ENCODE measurements at regions not wholly inside any gene's neighbourhood (a gene's known extent, or its start where the extent isn't known, plus 50 kb on each side); places are given as distances from the start of the nearest gene placed in this dataset.
"Not testable (repeated sequence)": the region's sequence is repeated elsewhere in the genome, so short reads cannot be mapped to it uniquely, and the experiment has no call there.

GRCh38 chr20:11153819-11154218, 480.0 kb upstream of the JAG1 start:
- DNase-seq, result no peak

DNA sequence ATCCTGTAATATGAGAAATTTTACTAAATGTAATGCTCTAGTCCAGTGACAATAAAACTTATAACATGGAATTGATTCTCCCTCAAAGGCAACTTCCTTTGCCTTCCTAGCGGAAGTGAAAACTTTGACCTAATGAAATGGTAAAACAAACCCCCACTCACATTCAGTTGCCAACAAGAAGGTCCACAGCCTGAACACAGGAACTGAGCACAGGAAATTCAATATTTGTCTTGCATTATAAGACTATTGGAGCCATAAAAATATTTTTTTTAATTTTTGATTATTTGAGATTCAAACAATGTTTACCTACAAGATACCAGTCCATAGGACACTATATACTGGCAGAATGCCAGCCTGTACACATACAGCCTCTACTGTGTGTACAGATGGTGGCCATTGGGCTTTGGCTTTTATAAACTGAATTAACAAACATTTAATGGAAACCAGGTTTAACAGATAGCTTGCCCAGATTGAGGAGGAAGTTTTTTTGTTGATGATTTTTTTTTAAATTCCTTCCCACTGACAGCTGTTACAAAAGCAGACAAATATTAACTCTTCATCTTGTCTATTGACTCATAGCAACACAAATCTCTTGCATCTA, 481.5 kb upstream of the JAG1 start:
- DNase-seq, result no peak

DNA sequence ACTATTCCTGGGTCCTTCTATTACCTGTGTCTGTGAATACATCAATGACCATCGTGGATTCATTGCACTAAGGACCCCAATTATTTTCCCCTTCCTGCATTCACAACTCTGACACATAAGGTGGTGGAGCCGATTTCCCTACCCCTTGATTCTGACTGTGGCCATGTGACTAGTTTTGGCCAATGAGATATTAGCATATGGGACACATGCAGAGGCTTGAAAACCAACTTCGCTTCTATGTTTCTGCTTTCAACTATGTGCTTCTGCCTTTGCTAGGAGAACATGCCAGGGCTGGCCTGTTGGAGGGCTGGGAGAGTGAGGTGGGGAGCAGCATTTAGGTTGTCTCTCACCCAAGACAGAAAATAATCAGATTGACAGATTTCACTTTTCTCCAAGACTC, 483.1 kb upstream of the JAG1 start:
- no peak for DNase-seq

- no peak for DNase-seq
Observed at GRCh38 chr20:11158146-11158545, 484.3 kb upstream of the JAG1 start.

GRCh38 chr20:11158589-11158988, 484.8 kb upstream of the JAG1 start:
- no peak for DNase-seq

GRCh38 chr20:11159728-11160127, 485.9 kb upstream of the JAG1 start:
- no peak for DNase-seq

DNA sequence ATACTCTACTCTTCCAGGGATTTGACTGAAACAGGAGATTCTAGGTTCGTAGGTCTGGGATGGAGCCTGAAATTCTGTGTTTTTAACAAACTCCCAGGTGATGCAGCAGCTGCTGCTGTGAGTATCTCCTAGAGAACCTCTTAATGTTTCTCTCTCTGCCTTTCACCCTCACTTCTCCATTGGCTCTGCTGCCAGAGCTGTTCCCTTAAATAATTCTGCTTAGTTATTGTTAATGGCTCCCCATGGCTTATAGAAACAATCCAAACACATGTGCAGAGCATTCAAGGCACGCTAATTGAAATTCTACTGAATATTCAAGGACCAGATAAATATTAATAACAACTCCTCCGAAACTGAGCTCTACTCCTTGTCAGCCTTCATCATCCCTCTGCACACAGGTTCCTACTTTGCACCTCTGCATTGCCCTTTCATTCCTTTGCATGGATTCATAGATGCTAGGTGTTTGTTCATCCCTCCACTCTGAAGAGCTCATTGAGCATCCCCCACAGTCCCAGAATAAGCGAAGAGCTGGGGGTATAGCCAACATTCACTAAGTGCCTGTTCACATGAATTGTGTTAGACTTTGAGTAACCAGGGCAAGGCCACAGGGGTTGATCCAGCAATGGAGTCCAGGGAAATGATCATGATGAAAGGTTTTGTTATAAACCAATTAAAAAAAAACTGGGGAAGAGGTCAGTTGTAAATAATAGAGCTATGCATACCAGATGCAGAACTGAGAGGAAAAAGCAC, 488.4 kb upstream of the JAG1 start:
- DNase-seq, result no peak

DNA sequence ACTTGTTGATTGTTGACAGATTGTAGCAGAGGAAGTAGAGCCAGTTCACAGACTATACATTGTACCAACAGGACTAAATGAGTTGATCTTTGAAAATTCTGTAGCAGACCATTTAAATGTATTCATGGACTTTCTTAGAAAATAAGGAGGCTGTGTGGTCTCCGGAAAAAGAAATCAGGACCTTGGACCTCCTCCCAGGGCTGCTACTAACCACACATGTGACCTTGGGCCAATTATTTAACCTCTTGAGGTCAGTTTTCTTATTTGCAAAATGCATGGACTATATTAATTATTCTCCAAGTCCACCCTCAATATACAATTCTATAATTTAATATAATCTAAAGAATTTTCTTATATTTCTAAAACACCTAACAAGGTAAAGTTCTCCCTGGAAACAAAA, 492.0 kb upstream of the JAG1 start:
- no peak for DNase-seq

DNA sequence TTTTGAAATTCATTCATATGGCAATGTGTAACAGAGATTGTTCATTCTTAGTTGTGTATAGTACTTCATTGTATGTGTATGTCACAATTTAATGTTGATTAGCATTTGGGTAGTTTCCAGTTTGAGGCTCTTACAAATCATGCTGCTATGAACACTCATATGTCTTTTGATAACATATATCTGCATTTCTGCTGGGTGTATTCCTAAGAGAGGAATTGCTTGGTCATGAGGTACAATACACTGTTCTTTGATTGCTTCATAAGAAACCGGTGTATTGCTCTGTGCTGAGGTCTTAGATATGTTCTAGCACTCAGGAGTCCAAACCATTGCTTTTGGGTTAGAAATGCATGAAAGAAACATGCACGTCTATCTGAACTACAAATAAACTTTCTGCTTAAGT, 492.9 kb upstream of the JAG1 start:
- no peak for DNase-seq

- DNase-seq, result no peak
Observed at GRCh38 chr20:11168026-11168425, 494.2 kb upstream of the JAG1 start.

DNA sequence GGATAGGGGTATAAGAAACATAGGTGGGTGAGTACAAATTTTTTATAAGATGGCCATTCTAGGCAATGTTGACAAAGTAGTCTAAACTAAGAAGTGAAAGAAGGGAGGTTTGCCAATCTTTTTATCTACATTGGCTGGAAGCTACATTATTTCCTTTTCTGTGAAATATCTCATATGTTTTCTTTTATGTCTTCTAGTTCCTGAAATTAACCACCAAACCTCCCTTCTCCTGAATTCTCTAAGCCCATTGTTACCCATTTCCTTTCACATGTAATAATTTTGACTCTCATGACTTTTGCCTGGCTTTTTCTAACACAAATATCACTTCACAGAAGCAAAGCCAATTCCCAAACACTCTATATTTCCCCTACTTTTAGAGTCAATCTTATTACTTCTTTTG, 496.2 kb upstream of the JAG1 start:
- no peak for DNase-seq

DNA sequence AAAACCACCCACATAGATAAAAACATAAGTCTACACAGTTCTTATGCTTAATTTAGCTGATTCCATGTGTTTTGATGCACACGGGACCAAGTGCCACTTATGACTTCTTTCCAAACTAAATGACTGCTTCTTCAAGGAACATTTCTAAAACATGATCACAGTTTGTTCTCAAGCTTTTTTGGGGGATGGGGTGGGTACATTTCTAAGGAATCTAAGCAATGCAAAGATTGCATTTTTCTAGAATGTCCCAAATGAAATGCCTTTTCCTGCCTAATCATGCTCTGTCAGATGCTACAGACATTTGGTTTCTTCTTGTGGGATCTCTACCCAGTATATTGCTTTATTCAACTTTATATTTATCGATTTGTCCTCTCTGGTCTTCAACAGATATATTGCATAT, 496.8 kb upstream of the JAG1 start:
- no peak for DNase-seq

GRCh38 chr20:11172881-11173280, 499.1 kb upstream of the JAG1 start:
- no peak for DNase-seq

GRCh38 chr20:11173916-11174315, 500.1 kb upstream of the JAG1 start:
- DNase-seq, result no peak

- DNase-seq, result no peak
Observed at GRCh38 chr20:11174861-11175260, 501.1 kb upstream of the JAG1 start.

- DNase-seq, result no peak
Observed at GRCh38 chr20:11176431-11176830, 502.6 kb upstream of the JAG1 start.

DNA sequence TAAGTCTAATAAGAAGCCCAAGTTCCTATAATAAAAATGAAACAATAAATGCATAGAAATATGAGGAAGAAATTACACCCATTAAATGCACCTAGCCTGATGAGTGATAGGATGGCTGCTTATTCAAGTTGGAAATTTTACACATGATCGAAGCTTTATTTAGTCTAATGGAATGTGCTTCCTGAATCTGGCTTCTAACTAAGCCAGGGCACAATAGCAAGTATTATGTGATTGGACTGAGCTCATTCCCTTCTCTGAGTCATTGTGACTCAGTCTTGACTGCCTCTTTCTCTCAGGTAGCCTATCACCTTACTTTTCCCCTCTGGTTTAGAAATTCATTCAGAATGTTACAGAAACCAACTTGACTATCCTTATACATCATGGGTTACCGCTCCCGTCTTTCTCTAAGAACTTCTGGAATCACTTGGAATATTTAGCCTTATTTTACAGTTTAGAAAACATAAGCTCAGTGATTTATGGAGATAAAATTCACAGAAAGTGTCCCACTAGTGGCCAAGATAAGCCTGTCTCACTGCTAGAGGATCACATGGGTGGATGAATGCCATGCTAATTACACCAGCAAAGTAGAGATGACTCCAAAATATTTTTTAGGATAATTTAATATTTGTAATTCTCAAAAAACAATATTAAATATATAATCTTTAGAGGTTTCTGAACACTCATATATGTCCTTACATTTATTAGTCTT, 505.3 kb upstream of the JAG1 start:
- DNase-seq, result no peak

DNA sequence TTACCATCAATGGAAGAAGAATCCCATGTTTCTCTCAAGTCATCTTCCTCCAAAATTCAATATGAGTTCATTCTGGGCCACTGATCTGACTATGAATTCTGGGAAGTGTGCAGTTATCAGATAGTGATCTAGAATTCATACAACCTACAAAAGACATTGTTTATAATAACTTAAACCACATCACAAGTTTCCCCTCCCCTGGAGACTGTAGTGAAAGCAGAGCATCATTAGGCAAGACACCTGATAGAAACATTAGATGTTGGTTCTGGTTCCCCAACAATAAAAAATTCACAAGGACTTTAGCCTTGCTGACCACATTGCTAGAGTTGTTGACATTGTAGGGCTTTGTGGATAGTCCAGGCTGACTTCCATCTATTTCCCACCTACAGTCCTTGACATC, 506.4 kb upstream of the JAG1 start:
- DNase-seq, result no peak

- DNase-seq, result not testable (repeated sequence)
Observed at GRCh38 chr20:11181129-11181528, 507.3 kb upstream of the JAG1 start.

- DNase-seq, result no peak
Observed at GRCh38 chr20:11181966-11182365, 508.2 kb upstream of the JAG1 start.

GRCh38 chr20:11182720-11183119, 508.9 kb upstream of the JAG1 start:
- DNase-seq, result no peak

- DNase-seq, result no peak
Observed at GRCh38 chr20:11186301-11187008, 512.7 kb upstream of the JAG1 start.

- no peak for DNase-seq
Observed at GRCh38 chr20:11188843-11189603, 515.2 kb upstream of the JAG1 start.
